PC-3 (cell line): ENCODE measurements at regions not wholly inside any gene's neighbourhood (a gene's known extent, or its start where the extent isn't known, plus 50 kb on each side); places are given as distances from the start of the nearest gene placed in this dataset.

Experiments used
- ATAC-seq: fragments of 200-7000 bp; cut with Tn5 transposase; 2 replicates; pipeline ENCODE4 v1.9.1; 2020; ENCODE audit warnings: mild to moderate bottlenecking, moderate library complexity
- BruUV-seq: library from RNA; stranded (reverse); fragments of 400-500 nt; replicated peaks from 2 replicates; lab custom pipeline; 2021; lab: Mats Ljungman, UMichigan
- CTCF ChIA-PET: fragments of 300-600 bp; sonication (Branson Sonifier 250); formaldehyde crosslinking; loops from one replicate; lab custom pipeline; 2022; ENCODE audit warnings: antibody characterized with exemption; lab: Charles Lee
- POLR2A ChIA-PET: fragments of 300-600 bp; sonication (Branson Sonifier 250); formaldehyde crosslinking; loops from one replicate; lab custom pipeline; 2022; ENCODE audit warnings: antibody characterized with exemption; ENCODE audit not compliant: unreplicated experiment; lab: Charles Lee
- DNase-seq: peaks from one replicate; pipeline ENCODE4 v3.0.0-alpha.2; 2015
- H2AFZ ChIP-seq: fragments of 300-600 bp; sonication (generic); 2 replicates; pipeline ENCODE4 v1.6.0; 2016; ENCODE audit warnings: antibody characterized with exemption, low read length
- H3F3A ChIP-seq: fragments of 300-600 bp; sonication (generic); one replicate; pipeline ENCODE4 v1.6.0; 2017; ENCODE audit warnings: antibody characterized with exemption, low read length, control low read depth, mild to moderate bottlenecking; ENCODE audit not compliant: unreplicated experiment
- H3K27ac ChIP-seq: fragments of 300-600 bp; sonication (generic); 2 replicates; pipeline ENCODE4 v1.5.1; 2016; ENCODE audit warnings: mild to moderate bottlenecking, low read length
- H3K27me3 ChIP-seq: fragments of 300-600 bp; sonication (generic); 2 replicates; pipeline ENCODE4 v1.6.1; 2016; ENCODE audit warnings: low read length, mixed read lengths
- H3K36me3 ChIP-seq: fragments of 300-600 bp; sonication (generic); 2 replicates; pipeline ENCODE4 v1.6.1; 2016; ENCODE audit warnings: low read depth, mixed run types, low read length, mixed read lengths
- H3K4me1 ChIP-seq: fragments of 300-600 bp; sonication (generic); 2 replicates; pipeline ENCODE4 v1.5.1; 2016; ENCODE audit warnings: low read length; ENCODE audit not compliant: insufficient read depth
- H3K4me2 ChIP-seq: fragments of 300-600 bp; sonication (generic); 2 replicates; pipeline ENCODE4 v1.6.0; 2016; ENCODE audit warnings: low read length
- H3K4me3 ChIP-seq: fragments of 300-600 bp; sonication (generic); 2 replicates; pipeline ENCODE4 v1.5.1; 2016; ENCODE audit warnings: mild to moderate bottlenecking, low read length, mixed read lengths
- H3K79me2 ChIP-seq: fragments of 300-600 bp; sonication (generic); 2 replicates; pipeline ENCODE4 v1.6.1; 2017; ENCODE audit warnings: low read length, mixed read lengths
- H3K9ac ChIP-seq: fragments of 300-600 bp; sonication (generic); 2 replicates; pipeline ENCODE4 v1.6.0; 2016; ENCODE audit warnings: mild to moderate bottlenecking, low read length
- H3K9me2 ChIP-seq: fragments of 300-600 bp; sonication (generic); replicated peaks from 2 replicates; pipeline ENCODE4 v1.6.1; 2016; ENCODE audit warnings: mixed run types, low read length, mixed read lengths
- H3K9me3 ChIP-seq: fragments of 300-600 bp; sonication (generic); 2 replicates; pipeline ENCODE4 v1.6.1; 2016; ENCODE audit warnings: low read length, mixed read lengths
- H4K20me1 ChIP-seq: fragments of 300-600 bp; sonication (generic); 2 replicates; pipeline ENCODE4 v1.6.1; 2016; ENCODE audit warnings: low read length, mixed read lengths
- EZH2 ChIP-seq: fragments of 300-600 bp; sonication (generic); IDR thresholded peaks from one replicate; pipeline ENCODE4 v1.6.1; 2017; ENCODE audit warnings: antibody characterized with exemption, mild to moderate bottlenecking, low read length; ENCODE audit not compliant: unreplicated experiment
- EZH2phosphoT487 ChIP-seq: fragments of 300-600 bp; sonication (generic); IDR thresholded peaks from 2 replicates; pipeline ENCODE4 v1.6.1; 2018; ENCODE audit warnings: mild to moderate bottlenecking, antibody characterized with exemption, low read length, borderline replicate concordance
- intact Hi-C: fragments of 100-400 bp; cut with micrococcal nuclease; formaldehyde crosslinking; loops from 2 replicates; pipeline ENCODE4 v1.9.0; 2023
- TF ChIP-seq, protein P1 (sequence below): fragments of 300-600 bp; sonication (generic); conservative IDR thresholded peaks from 2 replicates; pipeline ENCODE4 v1.5.1; 2017; ENCODE audit warnings: antibody characterized with exemption, low read depth, mild to moderate bottlenecking, low read length

DNA sequence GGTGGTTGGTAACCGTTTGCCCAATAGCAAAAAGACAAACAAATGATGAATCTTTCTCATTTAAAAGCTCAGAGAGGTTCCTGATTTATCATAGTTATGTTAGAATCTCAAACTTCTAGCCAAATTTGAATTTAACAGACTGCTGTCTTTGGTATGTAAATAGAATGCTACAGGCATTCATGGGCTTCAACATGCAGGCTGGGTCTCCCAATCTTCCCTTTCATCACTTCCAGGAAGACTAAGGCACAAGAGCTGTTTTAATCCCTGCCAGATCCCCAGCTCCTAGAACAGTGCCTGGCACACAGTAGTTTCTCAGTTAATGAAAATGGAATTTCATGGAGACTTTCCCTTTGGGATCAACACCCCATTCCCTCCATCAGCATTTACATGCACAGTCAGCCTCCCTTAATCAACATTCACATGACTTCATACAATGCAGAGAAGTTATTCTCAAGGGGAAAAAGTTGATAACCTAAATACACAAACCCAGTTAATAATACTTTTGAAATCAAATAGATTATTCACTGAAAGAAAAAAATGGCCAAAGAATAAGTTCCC is 107.6 kb upstream of the C1QTNF7 start:
- no peak overlapping the region for H3K4me2 ChIP-seq
- no peak overlapping the region for H3K4me3 ChIP-seq
- BruUV-seq: no TSS peak
- H4K20me1 ChIP-seq: no peaks in the 10 kb centered on the region
- POLR2A ChIA-PET: no interaction called here
- peaks cover 4% of the 10 kb centered on the region; the same call in 1 of the 2 replicates for H3K27me3 ChIP-seq
- intact Hi-C loops: no loop called here
- no peaks in the 10 kb centered on the region for H3K9me3 ChIP-seq
- ATAC-seq: no peak
- no peaks in the 10 kb centered on the region for H3K79me2 ChIP-seq
- peak; percentile 6 for DNase-seq
- H3K4me1 ChIP-seq: no peaks in the 10 kb centered on the region
- TF ChIP-seq, protein P1, sequence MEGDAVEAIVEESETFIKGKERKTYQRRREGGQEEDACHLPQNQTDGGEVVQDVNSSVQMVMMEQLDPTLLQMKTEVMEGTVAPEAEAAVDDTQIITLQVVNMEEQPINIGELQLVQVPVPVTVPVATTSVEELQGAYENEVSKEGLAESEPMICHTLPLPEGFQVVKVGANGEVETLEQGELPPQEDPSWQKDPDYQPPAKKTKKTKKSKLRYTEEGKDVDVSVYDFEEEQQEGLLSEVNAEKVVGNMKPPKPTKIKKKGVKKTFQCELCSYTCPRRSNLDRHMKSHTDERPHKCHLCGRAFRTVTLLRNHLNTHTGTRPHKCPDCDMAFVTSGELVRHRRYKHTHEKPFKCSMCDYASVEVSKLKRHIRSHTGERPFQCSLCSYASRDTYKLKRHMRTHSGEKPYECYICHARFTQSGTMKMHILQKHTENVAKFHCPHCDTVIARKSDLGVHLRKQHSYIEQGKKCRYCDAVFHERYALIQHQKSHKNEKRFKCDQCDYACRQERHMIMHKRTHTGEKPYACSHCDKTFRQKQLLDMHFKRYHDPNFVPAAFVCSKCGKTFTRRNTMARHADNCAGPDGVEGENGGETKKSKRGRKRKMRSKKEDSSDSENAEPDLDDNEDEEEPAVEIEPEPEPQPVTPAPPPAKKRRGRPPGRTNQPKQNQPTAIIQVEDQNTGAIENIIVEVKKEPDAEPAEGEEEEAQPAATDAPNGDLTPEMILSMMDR: no peak
- TF ChIP-seq EZH2 (no peak), EZH2phosphoT487 (no peak)
- CTCF ChIA-PET: no interaction called here
- no peaks in the 10 kb centered on the region for H3F3A ChIP-seq
- no peaks in the 10 kb centered on the region for H3K36me3 ChIP-seq
- H3K27ac ChIP-seq: no peak overlapping the region
- no peaks in the 10 kb centered on the region for H3K9me2 ChIP-seq
- H3K9ac ChIP-seq: no peak overlapping the region
- H2AFZ ChIP-seq: no peak overlapping the region

GRCh38 chr4:15322006-15322405 is 105.8 kb upstream of the C1QTNF7 start:
- Histone ChIP-seq H3K9ac (no peak overlapping the region), H3K4me2 (no peak overlapping the region), H3K36me3 (no peaks in the 10 kb centered on the region), H3K27me3 (no peaks in the 10 kb centered on the region), H3K4me1 (peaks cover 5% of the 10 kb centered on the region), H4K20me1 (no peaks in the 10 kb centered on the region), H3F3A (no peaks in the 10 kb centered on the region), H3K9me3 (no peaks in the 10 kb centered on the region), H3K27ac (no peak overlapping the region), H2AFZ (no peak overlapping the region), H3K9me2 (no peaks in the 10 kb centered on the region), H3K4me3 (no peak overlapping the region), H3K79me2 (no peaks in the 10 kb centered on the region)
- ChIA-PET POLR2A (no interaction called here), CTCF (no interaction called here)
- ATAC-seq (no peak), DNase-seq (no peak)
- BruUV-seq: no TSS peak
- intact Hi-C loops: no loop called here
- TF ChIP-seq, protein P1: no peak
- TF ChIP-seq EZH2phosphoT487 (no peak), EZH2 (no peak)

GRCh38 chr4:15325987-15326386 is 101.8 kb upstream of the C1QTNF7 start:
- Histone ChIP-seq H3K9me2 (no peaks in the 10 kb centered on the region), H3K9me3 (no peaks in the 10 kb centered on the region), H3K4me2 (no peak overlapping the region), H4K20me1 (no peaks in the 10 kb centered on the region), H3K4me1 (peaks cover 5% of the 10 kb centered on the region), H3F3A (no peaks in the 10 kb centered on the region), H3K36me3 (no peaks in the 10 kb centered on the region), H3K27me3 (no peaks in the 10 kb centered on the region), H3K79me2 (no peaks in the 10 kb centered on the region), H2AFZ (no peak overlapping the region), H3K9ac (no peak overlapping the region), H3K4me3 (no peak overlapping the region), H3K27ac (no peak overlapping the region)
- no peak for TF ChIP-seq EZH2phosphoT487
- TF ChIP-seq, protein P1: no peak
- no peak for TF ChIP-seq EZH2
- intact Hi-C loops: no loop called here
- no TSS peak for BruUV-seq
- CTCF ChIA-PET: no interaction called here
- ATAC-seq (no peak), DNase-seq (peak; percentile 32)
- POLR2A ChIA-PET: no interaction called here
